ENCODE measurements at regions not wholly inside any gene's neighbourhood (a gene's known extent, or its start where the extent isn't known, plus 50 kb on each side); places are given as distances from the start of the nearest gene placed in this dataset.

GRCh38 chr5:6222121-6222520 lies 156.2 kb downstream of the MED10 start (continued):
- TF ChIP-seq ASH2L (IDR thresholded peaks at IDR 0.05; ENCODE audit: low read length) (no peak), RFX5 (IDR thresholded peaks at IDR 0.05; ENCODE audit: borderline replicate concordance, low read depth, low read length) (no peak), JUND (IDR thresholded peaks at IDR 0.05; ENCODE audit: low read length) (no peak), GTF2F1 (IDR thresholded peaks at IDR 0.05; ENCODE audit: borderline replicate concordance, low read depth, low read length) (no peak), TAF7 (optimal IDR thresholded peaks at IDR 0.05; ENCODE audit: borderline replicate concordance, low read depth, low read length) (no peak), RAD21 (IDR thresholded peaks at IDR 0.05 in 1 of 2, conservative IDR thresholded peaks at IDR 0.05 in 1 of 2; ENCODE audit: low read depth in 2 of 2, low read length in 2 of 2) (no peak), SP2 (IDR thresholded peaks at IDR 0.05; ENCODE audit: low read length) (no peak)

Data from H1 (cell line).